ENCODE measurements at regions not wholly inside any gene's neighbourhood (a gene's known extent, or its start where the extent isn't known, plus 50 kb on each side); places are given as distances from the start of the nearest gene placed in this dataset.

GRCh38 chr7:85479918-85480643, 293.2 kb upstream of the SEMA3D start:
- TF ChIP-seq CTCF (IDR thresholded peaks at IDR 0.05 in 2 of 3, conservative IDR thresholded peaks at IDR 0.05 in 1 of 3; ENCODE audit: borderline replicate concordance in 1 of 3, insufficient read depth in 1 of 3, low read depth in 2 of 3, low read length in 2 of 3) (no peak), JUND (IDR thresholded peaks at IDR 0.05) (no peak), EZH2 (IDR thresholded peaks at IDR 0.05) (no peak), POLR2A (IDR thresholded peaks at IDR 0.05; ENCODE audit: borderline replicate concordance, extremely low read depth, insufficient read depth, insufficient read length) (no peak), ZNF274 (IDR thresholded peaks at IDR 0.05; ENCODE audit: low read depth, low read length) (no peak), RAD21 (IDR thresholded peaks at IDR 0.05; ENCODE audit: low read depth) (no peak), SIN3A (IDR thresholded peaks at IDR 0.05; ENCODE audit: low read depth) (no peak), EGR1 (IDR thresholded peaks at IDR 0.05; ENCODE audit: low read depth) (no peak), POLR2AphosphoS5 (IDR thresholded peaks at IDR 0.05; ENCODE audit: low read depth, low read length) (no peak), EZH2phosphoT487 (IDR thresholded peaks at IDR 0.05; ENCODE audit: borderline replicate concordance) (no peak), ELF1 (IDR thresholded peaks at IDR 0.05; ENCODE audit: borderline replicate concordance, low read depth) (no peak)
- TF ChIP-seq, protein P1, sequence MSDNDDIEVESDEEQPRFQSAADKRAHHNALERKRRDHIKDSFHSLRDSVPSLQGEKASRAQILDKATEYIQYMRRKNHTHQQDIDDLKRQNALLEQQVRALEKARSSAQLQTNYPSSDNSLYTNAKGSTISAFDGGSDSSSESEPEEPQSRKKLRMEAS (IDR thresholded peaks at IDR 0.05), result no peak
